K562 (cell line): ENCODE measurements at regions not wholly inside any gene's neighbourhood (a gene's known extent, or its start where the extent isn't known, plus 50 kb on each side); places are given as distances from the start of the nearest gene placed in this dataset.

ENCODE experiments used
- ATAC-seq: fragments of 200-7000 bp; cut with Tn5 transposase; 3 replicates; pipeline ENCODE4 v1.9.1; 2020; ENCODE audit warnings: moderate library complexity
- BruUV-seq: library from RNA; stranded (reverse); fragments of 400-500 nt; replicated peaks from 2 replicates; lab custom pipeline; 2021; lab: Mats Ljungman, UMichigan
- CTCF ChIA-PET: fragments of 300-600 bp; formaldehyde crosslinking; extraction: SDS; loops from one replicate; lab custom pipeline; 2021; ENCODE audit warnings: low intra/inter-chr PET ratio; lab: Yijun Ruan, JAX
- POLR2A ChIA-PET: fragments of 300-600, 350-650 bp; sonication (Branson Sonifier 250); formaldehyde crosslinking; extraction: SDS; loops from one replicate; lab custom pipeline; 2021; ENCODE audit warnings: antibody characterized with exemption, inconsistent platforms; lab: Yijun Ruan, JAX
- DNase-seq, 4 experiments: peaks; one replicate each; pipeline versions ENCODE4 v3.0.0 to v3.0.0-alpha.2; 2011 to 2018; ENCODE audit warnings: low spot score in 3 of 4, mixed read lengths in 3 of 4; ENCODE audit errors: extremely low read depth in 1 of 4
- FAIRE-seq: peaks from 2 replicates; lab custom pipeline; 2011; peaks lifted over from hg19 to GRCh38; lab: Jason Lieb, UNC
- H2AFZ ChIP-seq: 2 replicates; pipeline ENCODE4 v1.6.0; 2011; ENCODE audit warnings: low read depth, low read length, control low read depth, inconsistent platforms
- H3K27ac ChIP-seq: fragments of 200-600 bp; 3 replicates; pipeline ENCODE4 v1.8.0; 2011; ENCODE audit warnings: low read depth, mild to moderate bottlenecking, control low read depth, inconsistent platforms, low read length, moderate library complexity, mixed read lengths; ENCODE audit errors: extremely low read depth
- H3K27me3 ChIP-seq, 2 experiments: fragments of 300-600 bp in 1 of 2; 2 replicates in 1 of 2; 3 replicates in 1 of 2; pipeline versions ENCODE4 v1.6.0 to v1.8.0; 2011; ENCODE audit warnings: inconsistent platforms in 2 of 2, low read length in 2 of 2, mild to moderate bottlenecking in 1 of 2, mixed read lengths in 1 of 2, moderate library complexity in 1 of 2; ENCODE audit not compliant: control insufficient read depth in 2 of 2, insufficient read depth in 2 of 2
- H3K36me3 ChIP-seq: fragments of 300-600 bp; 3 replicates; pipeline ENCODE4 v1.8.0; 2011; ENCODE audit warnings: mild to moderate bottlenecking, low read length, inconsistent platforms; ENCODE audit not compliant: control insufficient read depth, insufficient read depth
- H3K4me1 ChIP-seq, 2 experiments: fragments of 200-600 bp in 1 of 2; replicated peaks in 1 of 2; 2 replicates in 1 of 2; 3 replicates in 1 of 2; pipeline versions ENCODE4 v1.5.1 to v1.8.0; 2011; ENCODE audit warnings: inconsistent platforms in 2 of 2, low read length in 2 of 2, mild to moderate bottlenecking in 1 of 2, mixed read lengths in 1 of 2, moderate library complexity in 1 of 2; ENCODE audit not compliant: control insufficient read depth in 2 of 2, insufficient read depth in 2 of 2
- H3K4me2 ChIP-seq: 2 replicates; pipeline ENCODE4 v1.6.1; 2011; ENCODE audit warnings: low read length, control low read depth, inconsistent platforms, mixed read lengths; ENCODE audit not compliant: insufficient read depth
- H3K4me3 ChIP-seq: fragments of 200-600 bp; sonication (generic), shearing (Covaris generic); 2 replicates; pipeline ENCODE4 v1.5.1; 2016; ENCODE audit warnings: control low read depth, inconsistent platforms
- H3K79me2 ChIP-seq: fragments of 200-600 bp; 3 replicates; pipeline ENCODE4 v1.8.0; 2011; ENCODE audit warnings: low read length, inconsistent platforms; ENCODE audit not compliant: control insufficient read depth, insufficient read depth
- H3K9ac ChIP-seq, 2 experiments: 2 replicates each; pipeline versions ENCODE4 v1.6.0 to v1.6.1; 2011; ENCODE audit warnings: low read depth in 2 of 2, low read length in 2 of 2, control low read depth in 1 of 2, inconsistent platforms in 1 of 2, mild to moderate bottlenecking in 1 of 2, mixed read lengths in 1 of 2; ENCODE audit not compliant: insufficient read depth in 1 of 2
- H3K9me1 ChIP-seq: one replicate; pipeline ENCODE4 v1.6.0; 2011; ENCODE audit warnings: inconsistent platforms, mild to moderate bottlenecking, low read length, moderate library complexity; ENCODE audit not compliant: control insufficient read depth, insufficient read depth
- H3K9me3 ChIP-seq: replicated peaks from 2 replicates; pipeline ENCODE4 v1.5.1; 2011; ENCODE audit warnings: low read depth, low read length, inconsistent platforms; ENCODE audit not compliant: control insufficient read depth, insufficient read depth
- H4K20me1 ChIP-seq: replicated peaks from 2 replicates; pipeline ENCODE4 v1.6.1; 2011; ENCODE audit warnings: low read length, inconsistent platforms, mixed read lengths; ENCODE audit not compliant: control insufficient read depth, insufficient read depth
- FOXM1 ChIP-seq, 2 experiments: fragments of 450-650 bp in 1 of 2; sonication (generic) in 1 of 2; formaldehyde crosslinking in 1 of 2; IDR thresholded peaks; 2 replicates each; pipeline versions ENCODE4 v1.6.1 to v1.9.0; 2017 to 2022; ENCODE audit warnings: low read depth in 2 of 2, mild to moderate bottlenecking in 2 of 2, missing genetic modification reagents in 1 of 2, moderate library complexity in 1 of 2
- HOXB6 ChIP-seq: fragments of 250-450 bp; sonication (Bioruptor Pico); IDR thresholded peaks from 2 replicates; pipeline ENCODE4 v1.5.1; 2022; ENCODE audit warnings: mild to moderate bottlenecking, borderline replicate concordance
- IFI16 ChIP-seq: fragments of 250-450 bp; sonication (Bioruptor Pico); IDR thresholded peaks from 2 replicates; pipeline ENCODE4 v2.1.2; 2022; ENCODE audit warnings: mild to moderate bottlenecking, inconsistent platforms
- MYC ChIP-seq, 2 experiments: fragments of 250-450 bp in 1 of 2; sonication (Bioruptor Pico) in 1 of 2; IDR thresholded peaks; 2 replicates each; pipeline versions ENCODE4 v1.5.1 to v1.6.1; 2012 to 2021; ENCODE audit warnings: low read depth in 2 of 2, borderline replicate concordance in 1 of 2, improper control_type of control experiment in 1 of 2, low read length in 1 of 2, mild to moderate bottlenecking in 1 of 2, moderate library complexity in 1 of 2
- NFE2L1 ChIP-seq: fragments of 450-650 bp; IDR thresholded peaks from 2 replicates; pipeline ENCODE4 v1.6.1; 2016; ENCODE audit warnings: missing genetic modification characterization, low read depth, mild to moderate bottlenecking, missing compliant biosample characterization, moderate library complexity, borderline replicate concordance
- POLR3A ChIP-seq: IDR thresholded peaks from 2 replicates; pipeline ENCODE4 v1.6.1; 2011; ENCODE audit warnings: borderline replicate concordance, mild to moderate bottlenecking, moderate library complexity; ENCODE audit not compliant: insufficient read length, insufficient read depth; ENCODE audit errors: extremely low read depth
- RBM39 ChIP-seq: fragments of 200-400 bp; formaldehyde crosslinking; optimal IDR thresholded peaks from 2 replicates; pipeline ENCODE3; 2018; ENCODE audit warnings: low read depth, low read length
- RERE ChIP-seq: sonication (generic); formaldehyde crosslinking; IDR thresholded peaks from 2 replicates; pipeline ENCODE4 v1.8.0; 2023; ENCODE audit warnings: missing genetic modification reagents, mild to moderate bottlenecking, borderline replicate concordance
- ZNF717 ChIP-seq: fragments of 250-450 bp; sonication (Bioruptor Pico); IDR thresholded peaks from 2 replicates; pipeline ENCODE4 v1.5.0; 2021
- WGBS: fragments of 100-300 bp; shearing (Covaris generic); methylation state at CpG from one replicate; pipeline ENCODE4 v1.1.6; 2016; ENCODE audit warnings: low coverage, mixed read lengths; ENCODE audit not compliant: insufficient coverage; ENCODE audit errors: missing lambda C conversion rate; 5-methylcytosine and 5-hydroxymethylcytosine counted together
- in situ Hi-C: fragments of 300-500 bp; cut with MboI; formaldehyde crosslinking; loops from 4 replicates; pipeline ENCODE4 v1.15.0; 2018; ENCODE audit warnings: inconsistent platforms, mixed read lengths
- intact Hi-C: fragments of 100-400 bp; cut with micrococcal nuclease; formaldehyde crosslinking; loops from 2 replicates; pipeline ENCODE4 v1.14.2; 2022
- TF ChIP-seq, protein P1 (sequence below): fragments of 250-450 bp; sonication (Bioruptor Pico); IDR thresholded peaks from 2 replicates; pipeline ENCODE4 v1.4.0; 2020
- TF ChIP-seq, protein P2 (sequence below): fragments of 450-650 bp; IDR thresholded peaks from 2 replicates; pipeline ENCODE4 v1.6.1; 2014; ENCODE audit warnings: low read depth, mild to moderate bottlenecking, moderate library complexity, borderline replicate concordance

GRCh38 chr10:8489232-8489631, 434.7 kb downstream of the GATA3 start:
- ChIA-PET CTCF (no interaction called here), POLR2A (no interaction called here)
- Histone ChIP-seq H3K79me2 (no peaks in the 10 kb centered on the region), H3K4me3 (no peak overlapping the region), H3K4me2 (no peak overlapping the region), H4K20me1 (no peaks in the 10 kb centered on the region), H3K4me1 (no peaks in the 10 kb centered on the region), H3K9me1 (no peaks in the 10 kb centered on the region), H3K9me3 (no peaks in the 10 kb centered on the region), H3K27ac (no peak overlapping the region), H3K9ac (no peak overlapping the region), H3K36me3 (no peaks in the 10 kb centered on the region), H3K27me3 (no peaks in the 10 kb centered on the region), H2AFZ (no peak overlapping the region)
- no peak for ATAC-seq
- WGBS: 0% methylated on average over 3 of the region's 3 CpGs
- no peak for DNase-seq
- intact Hi-C loops (no loop called here), in situ Hi-C loops (no loop called here)
- no peak for FAIRE-seq
- no TSS peak for BruUV-seq
- TF ChIP-seq, protein P1, sequence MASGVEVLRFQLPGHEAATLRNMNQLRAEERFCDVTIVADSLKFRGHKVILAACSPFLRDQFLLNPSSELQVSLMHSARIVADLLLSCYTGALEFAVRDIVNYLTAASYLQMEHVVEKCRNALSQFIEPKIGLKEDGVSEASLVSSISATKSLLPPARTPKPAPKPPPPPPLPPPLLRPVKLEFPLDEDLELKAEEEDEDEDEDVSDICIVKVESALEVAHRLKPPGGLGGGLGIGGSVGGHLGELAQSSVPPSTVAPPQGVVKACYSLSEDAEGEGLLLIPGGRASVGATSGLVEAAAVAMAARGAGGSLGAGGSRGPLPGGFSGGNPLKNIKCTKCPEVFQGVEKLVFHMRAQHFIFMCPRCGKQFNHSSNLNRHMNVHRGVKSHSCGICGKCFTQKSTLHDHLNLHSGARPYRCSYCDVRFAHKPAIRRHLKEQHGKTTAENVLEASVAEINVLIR (CRISPR knock-in tag): no peak
- TF ChIP-seq POLR3A (no peak), ZNF717 (CRISPR knock-in tag) (no peak), HOXB6 (CRISPR knock-in tag) (no peak), RBM39 (no peak), FOXM1 (IDR thresholded peaks at IDR 0.05; ENCODE audit: low read depth) (no peak), FOXM1 (CRISPR knock-in tag; IDR thresholded peaks at IDR 0.05; ENCODE audit: low read depth) (no peak), IFI16 (CRISPR knock-in tag) (no peak), RERE (CRISPR knock-in tag) (no peak), MYC (IDR thresholded peaks at IDR 0.05; ENCODE audit: low read depth, low read length) (no peak), MYC (CRISPR knock-in tag; IDR thresholded peaks at IDR 0.05; ENCODE audit: borderline replicate concordance, low read depth) (no peak), NFE2L1 (tag) (no peak)
- TF ChIP-seq, protein P2, sequence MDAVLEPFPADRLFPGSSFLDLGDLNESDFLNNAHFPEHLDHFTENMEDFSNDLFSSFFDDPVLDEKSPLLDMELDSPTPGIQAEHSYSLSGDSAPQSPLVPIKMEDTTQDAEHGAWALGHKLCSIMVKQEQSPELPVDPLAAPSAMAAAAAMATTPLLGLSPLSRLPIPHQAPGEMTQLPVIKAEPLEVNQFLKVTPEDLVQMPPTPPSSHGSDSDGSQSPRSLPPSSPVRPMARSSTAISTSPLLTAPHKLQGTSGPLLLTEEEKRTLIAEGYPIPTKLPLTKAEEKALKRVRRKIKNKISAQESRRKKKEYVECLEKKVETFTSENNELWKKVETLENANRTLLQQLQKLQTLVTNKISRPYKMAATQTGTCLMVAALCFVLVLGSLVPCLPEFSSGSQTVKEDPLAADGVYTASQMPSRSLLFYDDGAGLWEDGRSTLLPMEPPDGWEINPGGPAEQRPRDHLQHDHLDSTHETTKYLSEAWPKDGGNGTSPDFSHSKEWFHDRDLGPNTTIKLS: no peak
